HG03159 (cell line): ENCODE measurements at regions not wholly inside any gene's neighbourhood (a gene's known extent, or its start where the extent isn't known, plus 50 kb on each side); places are given as distances from the start of the nearest gene placed in this dataset.

Experiments used
- ATAC-seq: cut with Tn5 transposase; IDR thresholded peaks from one replicate; pipeline ENCODE4 v1.9.1; 2021; ENCODE audit warnings: mild to moderate bottlenecking, moderate library complexity; ENCODE audit not compliant: unreplicated experiment

DNA sequence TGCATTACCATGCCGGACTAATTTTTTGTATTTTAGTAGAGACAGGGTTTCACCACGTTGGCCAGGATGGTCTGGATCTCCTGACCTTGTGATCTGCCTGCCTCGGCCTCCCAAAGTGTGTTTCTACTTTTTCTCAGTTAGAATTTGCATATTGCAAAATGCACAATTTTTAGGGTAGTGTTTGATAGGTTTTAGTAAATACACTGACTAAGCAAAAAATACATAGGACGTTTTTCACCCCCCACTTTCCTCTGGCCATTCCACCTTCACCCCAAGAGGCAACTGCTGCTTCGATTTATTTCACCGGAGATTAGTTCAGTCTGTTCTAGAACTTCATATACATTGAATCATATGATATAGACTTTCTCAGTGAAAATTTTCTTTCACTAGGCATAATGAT, 1269.1 kb downstream of the TBC1D22A start:
- ATAC-seq: no peak

DNA sequence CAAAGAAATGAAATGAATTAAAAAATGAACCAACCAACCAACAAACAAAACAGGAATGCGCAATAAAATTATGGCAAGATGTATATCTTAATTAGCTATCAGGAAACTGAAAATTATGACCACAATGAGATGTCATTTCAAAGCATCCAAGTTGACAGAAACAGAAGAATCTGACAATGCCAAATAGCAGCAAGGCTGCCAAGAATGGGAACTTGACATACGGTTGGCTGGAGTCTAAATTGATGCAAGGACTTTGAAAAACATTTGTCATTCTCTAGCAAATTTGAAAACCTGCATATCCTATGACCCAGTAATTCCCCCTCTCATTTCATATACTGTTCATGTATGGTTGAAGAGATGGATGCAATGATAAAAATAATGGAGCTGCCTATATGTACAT, 1262.6 kb downstream of the TBC1D22A start:
- no peak for ATAC-seq

DNA sequence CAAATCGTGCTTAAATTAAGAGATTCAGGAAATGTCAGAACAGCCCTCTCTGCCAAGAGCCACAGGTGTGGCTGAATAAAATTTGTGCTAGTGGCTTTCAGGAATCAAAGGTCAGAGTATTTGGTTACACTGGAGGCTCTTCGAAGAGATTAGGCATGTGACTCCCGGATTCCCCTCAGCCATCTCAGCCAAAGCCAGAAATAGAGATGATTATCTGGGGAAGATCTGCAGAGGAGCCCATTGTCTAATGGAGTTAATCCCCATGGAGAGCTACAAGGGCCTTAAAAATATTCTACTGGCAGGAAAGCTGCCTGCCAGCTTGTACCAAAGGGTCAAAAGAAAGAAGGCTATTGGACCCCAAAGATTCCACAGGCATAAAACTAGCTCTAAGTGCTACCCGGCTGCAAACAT, 1259.5 kb downstream of the TBC1D22A start:
- no peak for ATAC-seq

- ATAC-seq: no peak
Observed at GRCh38 chr22:48018346-48018745, 1255.9 kb downstream of the TBC1D22A start.

- ATAC-seq: no peak
Observed at GRCh38 chr22:48015701-48016100, 1253.3 kb downstream of the TBC1D22A start.

DNA sequence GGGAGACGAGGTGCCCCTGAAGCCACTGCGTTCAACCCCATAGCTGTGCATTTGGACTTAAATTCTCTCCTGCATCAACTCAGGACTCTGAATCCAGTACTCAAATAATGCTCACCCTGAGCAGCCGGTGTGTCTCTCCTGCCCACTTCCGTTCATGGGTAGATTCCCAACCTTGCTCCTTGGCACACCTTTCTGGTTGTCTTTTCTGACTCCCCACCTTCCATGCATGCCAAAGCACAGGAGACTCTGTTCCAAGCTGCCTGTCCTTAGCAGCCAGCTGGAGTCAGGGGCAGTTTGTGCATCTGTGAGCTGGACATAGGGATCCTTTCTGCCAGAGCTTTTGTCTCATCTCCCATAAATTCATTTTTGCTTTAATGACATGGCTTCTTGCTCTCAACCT, 1242.5 kb downstream of the TBC1D22A start:
- ATAC-seq: no peak

DNA sequence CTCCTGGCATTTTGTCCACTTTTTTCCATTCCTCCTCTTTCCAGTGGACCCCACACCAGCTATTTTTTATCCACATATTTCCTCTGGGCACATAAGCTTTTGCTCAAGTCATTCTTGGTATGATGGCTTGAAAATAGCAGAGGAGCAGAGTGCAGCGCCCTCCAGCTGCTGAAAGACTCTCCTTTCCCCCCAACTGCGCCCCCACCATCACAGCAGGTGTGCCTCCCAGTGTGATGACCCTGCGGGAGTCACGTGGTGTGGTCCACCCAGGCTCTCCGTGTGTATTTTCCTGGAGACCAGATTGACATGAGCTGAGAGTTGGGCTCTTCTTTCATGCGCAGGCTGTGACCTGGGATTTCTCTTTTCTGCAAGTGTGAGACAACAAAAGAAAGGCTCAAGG, 1241.6 kb downstream of the TBC1D22A start:
- no peak for ATAC-seq

DNA sequence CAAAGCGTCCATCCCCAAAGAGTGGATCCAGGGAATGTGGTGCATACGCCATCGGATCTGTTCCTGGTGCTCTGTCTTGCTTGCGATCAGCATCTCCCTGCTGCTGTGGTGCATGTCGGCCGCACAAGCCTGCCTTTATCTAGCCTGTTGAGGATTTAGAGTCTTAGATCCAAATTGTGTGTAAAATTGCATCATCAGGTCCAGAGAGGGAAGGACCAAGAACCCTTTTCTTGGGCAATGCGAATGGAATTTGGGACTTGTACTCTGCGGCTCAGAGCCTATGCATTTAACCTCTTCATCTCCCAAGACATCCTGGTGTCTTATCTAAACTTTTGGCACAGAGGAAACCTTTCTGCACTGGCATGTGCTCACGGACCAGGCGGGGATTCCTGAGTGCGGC, 1238.7 kb downstream of the TBC1D22A start:
- ATAC-seq: no peak

- ATAC-seq: no peak
Observed at GRCh38 chr22:47997612-47998011, 1235.2 kb downstream of the TBC1D22A start.

GRCh38 chr22:47997052-47997590, 1234.7 kb downstream of the TBC1D22A start:
- no peak for ATAC-seq

DNA sequence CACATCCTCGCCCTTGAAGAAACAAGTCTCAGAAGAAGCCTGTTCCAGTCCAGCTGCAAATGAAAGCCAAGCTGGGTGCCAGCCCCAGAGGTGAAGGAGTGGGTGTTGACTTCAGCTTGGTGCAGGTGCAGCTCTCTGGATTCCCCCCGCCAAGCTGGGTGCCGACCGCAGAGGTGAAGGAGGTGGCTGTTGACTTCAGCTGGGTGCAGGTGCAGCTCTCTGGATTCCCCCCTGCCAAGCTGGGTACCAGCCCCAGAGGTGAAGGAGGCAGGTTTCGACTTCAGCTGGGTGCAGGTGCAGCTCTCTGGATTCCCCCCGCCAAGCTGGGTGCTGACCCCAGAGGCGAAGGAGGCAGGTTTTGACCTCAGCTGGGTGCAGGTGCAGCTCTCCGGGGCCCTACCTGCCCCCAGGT, 1234.0 kb downstream of the TBC1D22A start:
- ATAC-seq: no peak

- no peak for ATAC-seq
Observed at GRCh38 chr22:47995718-47996117, 1233.3 kb downstream of the TBC1D22A start.

- ATAC-seq: no peak
Observed at GRCh38 chr22:47995264-47995627, 1232.8 kb downstream of the TBC1D22A start.

GRCh38 chr22:47994601-47995263, 1232.3 kb downstream of the TBC1D22A start:
- ATAC-seq: no peak

- no peak for ATAC-seq
Observed at GRCh38 chr22:47994045-47994444, 1231.6 kb downstream of the TBC1D22A start.

DNA sequence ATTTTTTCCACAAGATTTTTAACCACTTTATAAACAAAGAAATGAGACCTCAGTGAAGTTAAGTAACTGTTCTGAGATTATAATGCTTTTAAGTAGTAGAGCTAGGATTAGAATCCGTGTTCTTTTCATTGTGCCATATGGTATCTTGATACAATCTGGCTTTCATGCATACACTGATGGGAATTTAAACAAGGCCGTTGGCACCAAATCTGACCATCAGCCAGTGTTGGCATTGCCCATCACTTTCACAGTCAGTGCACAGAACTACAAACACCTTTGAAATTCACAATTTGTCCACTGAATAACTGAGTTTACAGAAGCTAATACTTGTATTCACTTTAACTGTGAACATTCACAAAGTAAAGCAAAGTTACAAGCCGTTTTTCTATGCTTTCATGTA, 1228.0 kb downstream of the TBC1D22A start:
- ATAC-seq: no peak

GRCh38 chr22:47987885-47988515, 1225.5 kb downstream of the TBC1D22A start:
- ATAC-seq: no peak

GRCh38 chr22:47976219-47976618, 1213.8 kb downstream of the TBC1D22A start:
- ATAC-seq: no peak

GRCh38 chr22:47967831-47968230, 1205.4 kb downstream of the TBC1D22A start:
- no peak for ATAC-seq

GRCh38 chr22:47966316-47966715, 1203.9 kb downstream of the TBC1D22A start:
- ATAC-seq: no peak

DNA sequence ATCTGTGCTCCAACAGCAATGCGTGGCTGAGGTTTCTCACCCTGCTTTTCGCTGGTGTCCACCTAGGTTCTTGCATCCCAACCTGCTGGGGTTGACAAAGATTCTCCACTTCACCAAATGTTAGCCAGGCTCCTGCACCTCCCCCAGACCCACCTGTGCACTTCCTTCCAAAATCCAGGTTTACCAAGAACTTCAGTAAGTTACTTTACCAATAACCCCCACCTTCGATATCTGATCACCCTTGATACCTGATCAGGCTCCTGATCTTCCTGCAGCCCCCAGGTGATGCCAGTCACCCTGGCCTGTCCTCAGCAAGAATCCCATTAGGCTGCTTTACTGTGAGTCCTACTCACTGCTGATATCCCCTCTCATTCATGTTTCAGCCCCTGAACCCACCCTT, 1203.4 kb downstream of the TBC1D22A start:
- ATAC-seq: no peak

DNA sequence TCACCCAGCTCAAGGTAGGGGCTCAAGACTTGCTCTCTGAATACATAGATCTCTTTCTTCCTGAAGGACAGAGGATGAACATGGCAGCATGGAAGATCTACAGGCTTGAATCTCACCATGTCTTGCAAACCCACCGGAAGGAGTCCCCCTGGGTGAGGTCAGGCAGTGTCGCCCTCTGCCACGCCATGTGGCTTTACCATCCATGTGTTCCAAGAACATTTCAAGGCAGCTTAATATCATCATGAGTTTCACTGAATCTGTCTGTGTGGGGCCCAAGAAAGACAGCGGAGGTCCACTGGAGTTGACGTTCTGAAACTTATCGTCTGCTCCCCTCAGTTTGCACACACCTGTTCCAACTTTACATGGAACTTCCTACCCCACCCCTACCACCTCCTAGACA, 1202.6 kb downstream of the TBC1D22A start:
- no peak for ATAC-seq

- ATAC-seq: no peak
Observed at GRCh38 chr22:47963660-47964059, 1201.2 kb downstream of the TBC1D22A start.
